PFSK-1 (cell line): ENCODE measurements at regions not wholly inside any gene's neighbourhood (a gene's known extent, or its start where the extent isn't known, plus 50 kb on each side); places are given as distances from the start of the nearest gene placed in this dataset.

Experiments
- FOXP2 ChIP-seq: optimal IDR thresholded peaks from 2 replicates; pipeline ENCODE3; 2011; ENCODE audit warnings: borderline replicate concordance, control low read depth, inconsistent platforms; ENCODE audit not compliant: insufficient read depth; ENCODE audit errors: extremely low read length, extremely low read depth
- POLR2AphosphoS5 ChIP-seq: IDR thresholded peaks from 2 replicates; pipeline ENCODE4 v1.6.1; 2012; ENCODE audit warnings: low read depth, mild to moderate bottlenecking, control low read depth, low read length, moderate library complexity
- SIN3A ChIP-seq: IDR thresholded peaks from 2 replicates; pipeline ENCODE4 v1.6.1; 2012; ENCODE audit warnings: mild to moderate bottlenecking, low read length, moderate library complexity, borderline replicate concordance; ENCODE audit not compliant: insufficient read depth
- TAF1 ChIP-seq: IDR thresholded peaks from 2 replicates; pipeline ENCODE4 v1.6.1; 2012; ENCODE audit warnings: low read length, control low read depth, borderline replicate concordance; ENCODE audit not compliant: insufficient read depth
- TF ChIP-seq, protein P1 (sequence below), 2 experiments: IDR thresholded peaks; 2 replicates each; pipeline versions ENCODE4 v1.6.1 to v1.8.0; 2011 to 2012; ENCODE audit warnings: low read depth in 2 of 2, low read length in 2 of 2, control low read depth in 1 of 2, inconsistent platforms in 1 of 2, mild to moderate bottlenecking in 1 of 2, moderate library complexity in 1 of 2; ENCODE audit not compliant: insufficient read depth in 1 of 2

DNA sequence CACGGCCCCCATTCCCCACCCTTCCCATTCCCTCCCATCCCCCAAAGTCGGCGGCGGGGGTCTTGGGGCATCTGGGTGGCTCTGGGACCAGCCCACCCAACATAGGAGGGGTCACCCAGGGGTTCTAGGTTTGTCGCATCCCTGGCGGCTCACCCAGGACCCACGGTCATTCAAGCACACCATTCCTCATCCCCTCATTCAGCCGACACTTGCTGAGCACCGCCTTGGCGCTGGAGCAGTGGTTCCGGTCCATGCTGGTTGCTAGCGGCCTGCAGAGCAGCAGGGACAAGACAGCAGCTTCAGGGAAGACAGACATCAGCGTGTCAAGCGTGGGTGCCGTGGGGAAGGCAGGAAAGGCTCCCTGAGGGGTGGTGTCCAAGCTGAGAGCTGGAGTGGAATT is 50.5 kb upstream of the OTOS start:
- TF ChIP-seq POLR2AphosphoS5 (no peak), TAF1 (no peak), SIN3A (no peak), FOXP2 (no peak)
- TF ChIP-seq, protein P1, sequence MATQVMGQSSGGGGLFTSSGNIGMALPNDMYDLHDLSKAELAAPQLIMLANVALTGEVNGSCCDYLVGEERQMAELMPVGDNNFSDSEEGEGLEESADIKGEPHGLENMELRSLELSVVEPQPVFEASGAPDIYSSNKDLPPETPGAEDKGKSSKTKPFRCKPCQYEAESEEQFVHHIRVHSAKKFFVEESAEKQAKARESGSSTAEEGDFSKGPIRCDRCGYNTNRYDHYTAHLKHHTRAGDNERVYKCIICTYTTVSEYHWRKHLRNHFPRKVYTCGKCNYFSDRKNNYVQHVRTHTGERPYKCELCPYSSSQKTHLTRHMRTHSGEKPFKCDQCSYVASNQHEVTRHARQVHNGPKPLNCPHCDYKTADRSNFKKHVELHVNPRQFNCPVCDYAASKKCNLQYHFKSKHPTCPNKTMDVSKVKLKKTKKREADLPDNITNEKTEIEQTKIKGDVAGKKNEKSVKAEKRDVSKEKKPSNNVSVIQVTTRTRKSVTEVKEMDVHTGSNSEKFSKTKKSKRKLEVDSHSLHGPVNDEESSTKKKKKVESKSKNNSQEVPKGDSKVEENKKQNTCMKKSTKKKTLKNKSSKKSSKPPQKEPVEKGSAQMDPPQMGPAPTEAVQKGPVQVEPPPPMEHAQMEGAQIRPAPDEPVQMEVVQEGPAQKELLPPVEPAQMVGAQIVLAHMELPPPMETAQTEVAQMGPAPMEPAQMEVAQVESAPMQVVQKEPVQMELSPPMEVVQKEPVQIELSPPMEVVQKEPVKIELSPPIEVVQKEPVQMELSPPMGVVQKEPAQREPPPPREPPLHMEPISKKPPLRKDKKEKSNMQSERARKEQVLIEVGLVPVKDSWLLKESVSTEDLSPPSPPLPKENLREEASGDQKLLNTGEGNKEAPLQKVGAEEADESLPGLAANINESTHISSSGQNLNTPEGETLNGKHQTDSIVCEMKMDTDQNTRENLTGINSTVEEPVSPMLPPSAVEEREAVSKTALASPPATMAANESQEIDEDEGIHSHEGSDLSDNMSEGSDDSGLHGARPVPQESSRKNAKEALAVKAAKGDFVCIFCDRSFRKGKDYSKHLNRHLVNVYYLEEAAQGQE (IDR thresholded peaks at IDR 0.05; ENCODE audit: insufficient read depth in 1 of 2, low read depth in 2 of 2, low read length in 2 of 2), result no peak

DNA sequence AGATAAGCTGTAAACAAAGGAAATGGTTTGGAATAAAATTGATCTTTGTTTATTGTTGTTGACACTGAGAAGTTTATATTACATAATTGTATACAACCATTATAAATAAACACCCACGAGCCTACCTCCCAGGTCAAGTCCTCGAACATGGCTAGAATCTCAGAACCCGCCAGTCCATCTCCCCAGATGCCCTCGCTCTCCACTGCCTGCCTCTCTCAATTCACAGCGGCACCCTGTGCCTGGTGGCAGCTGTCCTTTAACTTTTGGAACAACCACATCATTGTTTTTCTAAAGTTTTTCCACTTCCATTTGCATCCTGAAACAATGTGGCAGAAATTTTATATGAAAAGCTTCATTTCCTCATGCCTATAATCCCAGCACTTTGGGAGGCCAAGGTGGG is 52.2 kb upstream of the OTOS start:
- no peak for TF ChIP-seq POLR2AphosphoS5
- no peak for TF ChIP-seq FOXP2

DNA sequence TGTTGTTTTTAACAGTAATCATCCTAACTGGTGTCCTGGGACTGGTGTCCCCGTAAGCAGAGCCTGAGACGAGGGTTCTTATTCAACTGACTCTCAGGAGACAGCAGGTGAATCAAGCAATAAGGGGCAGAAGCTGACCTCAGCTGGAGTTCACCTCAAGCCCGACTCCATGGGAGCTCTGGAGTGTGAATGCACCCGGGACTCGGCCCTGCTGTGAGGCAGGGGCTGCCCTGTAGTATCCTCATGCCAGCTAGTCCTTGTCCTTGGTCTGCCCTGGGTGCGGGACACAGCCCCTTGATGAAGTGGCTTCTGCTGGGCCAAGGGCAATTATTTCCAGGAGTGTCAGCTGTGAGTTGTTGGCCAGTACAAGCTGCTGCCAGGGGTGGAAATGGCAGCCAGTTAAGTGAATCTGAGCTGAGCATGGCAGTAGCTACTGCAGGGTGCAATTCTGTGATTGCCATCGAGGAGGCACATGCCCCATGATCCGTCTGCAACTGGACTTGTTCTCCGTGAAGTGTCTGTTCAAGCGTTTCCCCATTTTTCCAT is 54.9 kb upstream of the OTOS start:
- TF ChIP-seq, protein P1 (IDR thresholded peaks at IDR 0.05; ENCODE audit: insufficient read depth in 1 of 2, low read depth in 2 of 2, low read length in 2 of 2), result no peak
- TF ChIP-seq POLR2AphosphoS5 (no peak), SIN3A (no peak), FOXP2 (no peak), TAF1 (no peak)

DNA sequence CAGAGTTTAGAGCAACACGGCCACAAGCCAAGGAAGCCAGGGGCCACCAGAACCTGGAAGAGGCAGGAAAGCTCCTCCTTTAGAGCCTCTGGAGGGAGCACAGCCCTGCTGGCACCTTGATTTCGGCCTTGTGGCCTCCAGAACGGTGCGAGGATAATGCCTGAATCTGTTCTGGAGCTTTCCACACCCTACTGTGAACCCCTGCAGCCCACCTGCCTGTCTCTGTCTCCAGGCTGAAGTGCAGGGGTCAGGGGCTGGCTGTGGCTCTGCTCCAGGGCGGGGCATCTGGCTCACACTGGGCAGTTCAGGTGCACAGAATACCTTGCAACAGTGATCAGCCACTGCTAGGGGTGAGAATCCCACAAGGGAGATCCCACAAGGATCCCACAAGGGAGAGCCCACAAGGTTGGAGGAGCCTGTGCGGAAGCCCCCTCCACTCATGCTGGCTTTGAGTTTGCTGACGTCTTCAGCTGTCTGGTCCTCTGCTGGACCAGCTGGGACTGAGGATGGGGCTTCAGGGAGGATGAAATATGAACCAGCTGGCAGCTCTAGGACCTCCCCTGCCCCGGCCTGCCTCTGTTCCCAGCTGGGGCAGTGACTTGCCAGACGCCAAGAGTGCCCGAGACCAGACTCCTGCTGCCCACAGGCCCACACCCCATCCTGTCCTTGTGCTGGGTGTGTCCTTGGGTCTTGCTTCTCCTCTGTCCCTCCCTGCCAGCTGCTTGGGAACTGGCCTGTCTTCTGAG is 56.4 kb upstream of the OTOS start:
- no peak for TF ChIP-seq SIN3A
- TF ChIP-seq FOXP2, result no peak
- TF ChIP-seq, protein P1 (IDR thresholded peaks at IDR 0.05; ENCODE audit: insufficient read depth in 1 of 2, low read depth in 2 of 2, low read length in 2 of 2), result no peak
- no peak for TF ChIP-seq POLR2AphosphoS5

DNA sequence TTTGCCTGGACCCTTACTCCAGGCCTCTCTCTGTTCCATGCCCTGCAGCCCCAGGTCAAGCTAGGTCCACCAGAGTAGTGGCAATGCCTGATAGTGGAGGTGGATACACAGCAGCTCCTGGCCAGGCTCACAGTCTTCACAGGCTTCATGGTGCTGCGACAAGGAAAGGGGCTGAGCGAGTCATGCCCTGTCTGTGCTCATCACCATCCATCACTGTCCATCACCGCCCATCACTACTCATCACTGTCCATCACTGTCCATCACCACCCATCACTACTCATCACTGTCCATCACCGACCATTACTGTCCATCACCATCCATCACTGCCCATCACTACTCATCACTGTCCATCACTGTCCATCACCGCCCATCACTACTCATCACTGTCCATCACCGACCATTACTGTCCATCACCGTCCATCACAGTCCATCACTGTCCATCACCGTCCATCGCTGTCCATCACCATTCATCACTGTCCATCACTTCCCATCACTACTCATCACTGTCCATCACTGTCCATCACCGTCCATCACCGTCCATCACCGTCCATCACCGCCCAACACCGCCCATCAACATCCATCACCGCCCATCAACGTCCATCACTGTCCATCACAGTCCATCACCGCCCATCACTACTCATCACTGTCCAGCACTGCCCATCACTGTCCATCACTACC is 57.1 kb upstream of the OTOS start:
- TF ChIP-seq TAF1 (no peak), POLR2AphosphoS5 (no peak), SIN3A (no peak)
- TF ChIP-seq, protein P1 (IDR thresholded peaks at IDR 0.05; ENCODE audit: insufficient read depth in 1 of 2, low read depth in 2 of 2, low read length in 2 of 2), result no peak
